GM19025 (cell line): ENCODE measurements at regions not wholly inside any gene's neighbourhood (a gene's known extent, or its start where the extent isn't known, plus 50 kb on each side); places are given as distances from the start of the nearest gene placed in this dataset.

Experiments used
- ATAC-seq: cut with Tn5 transposase; IDR thresholded peaks from one replicate; pipeline ENCODE4 v1.9.1; 2021; ENCODE audit warnings: mild to moderate bottlenecking, low read depth, moderate library complexity; ENCODE audit not compliant: unreplicated experiment

DNA sequence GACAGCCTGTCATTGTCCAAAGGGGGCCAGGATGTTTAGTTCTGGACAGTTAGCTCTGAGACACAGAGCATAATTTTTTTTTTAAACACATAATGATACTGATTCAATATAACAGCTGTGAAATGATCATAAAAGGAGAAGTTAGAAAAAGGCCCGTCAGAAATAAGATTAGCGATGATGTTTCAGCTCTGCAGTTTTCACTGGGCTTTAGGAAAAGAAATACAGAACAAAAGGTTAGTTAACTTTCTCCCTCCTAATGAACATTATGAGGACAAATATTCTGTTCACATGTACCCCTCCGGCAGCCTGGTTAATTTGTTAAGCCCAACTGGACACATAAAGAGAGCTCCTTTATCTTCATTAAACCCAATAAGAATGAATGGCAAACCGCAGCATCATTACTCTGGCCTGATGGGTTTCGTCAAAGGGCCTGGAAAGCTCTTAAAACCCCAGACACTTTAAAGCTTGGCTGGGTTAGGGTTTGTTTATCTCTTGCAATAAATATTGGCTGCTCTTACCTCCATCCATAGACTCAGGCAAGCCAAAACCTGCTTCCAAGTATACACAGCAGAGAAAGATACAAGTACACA lies 394.6 kb downstream of the KIF16B start:
- no peak for ATAC-seq

DNA sequence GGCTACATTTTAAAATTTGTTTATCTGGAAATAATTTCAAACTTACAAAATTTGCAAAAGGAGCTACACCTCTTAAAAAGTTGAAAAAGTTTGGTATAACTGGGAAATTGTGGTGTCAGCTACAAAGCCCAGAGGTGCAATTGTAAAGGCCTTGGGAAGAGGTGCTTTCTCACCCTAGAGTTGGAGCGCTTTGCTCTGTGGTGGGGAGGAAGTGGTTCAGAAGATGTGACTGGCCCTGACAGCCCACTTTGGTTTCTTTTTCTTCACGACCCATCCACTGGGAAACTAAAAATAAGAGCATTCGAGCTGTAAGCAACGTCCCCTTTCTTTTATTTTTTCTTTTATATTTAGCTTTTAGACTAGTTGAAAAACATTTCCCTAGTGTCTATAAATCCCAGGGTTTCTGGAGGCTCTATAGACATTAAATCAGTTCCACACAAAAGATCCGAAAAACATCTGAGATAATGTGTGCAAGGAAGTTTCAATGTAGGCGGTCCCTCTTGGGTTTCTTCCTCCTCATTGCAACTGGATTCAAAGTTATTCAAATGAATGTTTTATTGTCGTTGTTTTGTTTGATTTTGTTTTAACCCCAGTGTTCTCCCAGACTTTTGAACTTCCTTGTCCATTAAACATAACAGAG lies 397.8 kb downstream of the KIF16B start:
- ATAC-seq = peak; percentile 58

DNA sequence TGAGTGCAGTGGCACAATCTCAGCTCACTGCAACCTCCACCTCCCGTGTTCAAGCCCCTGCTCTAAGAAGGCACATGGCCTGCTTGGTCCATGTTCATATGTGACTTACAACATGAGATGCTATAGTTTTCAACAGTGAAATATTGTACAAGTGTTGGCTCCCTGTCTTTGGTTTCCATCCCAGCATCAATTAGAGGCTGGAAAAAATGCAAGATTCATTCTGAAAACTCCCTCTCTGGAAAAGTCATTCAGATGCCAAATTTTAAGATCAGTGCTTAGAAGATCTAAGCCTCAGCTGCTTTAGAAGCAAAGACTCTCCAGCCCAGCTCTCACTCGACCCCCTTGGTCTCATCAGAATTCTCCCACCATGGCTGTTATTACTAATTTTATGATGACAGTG lies 398.9 kb downstream of the KIF16B start:
- ATAC-seq = no peak

DNA sequence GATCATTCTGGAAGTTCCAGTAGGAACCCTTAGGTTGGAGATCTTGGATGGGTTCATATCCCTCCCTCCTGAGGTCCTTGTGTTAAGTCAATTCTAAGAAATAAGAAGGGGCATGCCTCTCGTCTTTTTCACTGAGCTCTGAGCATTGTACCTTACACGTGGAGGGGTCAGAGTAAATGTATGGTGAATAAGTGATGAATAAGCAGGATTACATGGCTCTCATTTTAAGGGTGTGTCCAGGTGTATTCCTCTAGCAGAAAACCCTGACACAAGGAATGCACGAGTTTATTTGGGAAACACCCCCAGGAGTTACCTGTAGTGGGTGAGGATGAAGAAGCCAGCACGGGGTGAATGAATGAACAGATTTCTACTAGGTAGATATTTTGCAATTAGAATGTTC lies 400.2 kb downstream of the KIF16B start:
- ATAC-seq = no peak

DNA sequence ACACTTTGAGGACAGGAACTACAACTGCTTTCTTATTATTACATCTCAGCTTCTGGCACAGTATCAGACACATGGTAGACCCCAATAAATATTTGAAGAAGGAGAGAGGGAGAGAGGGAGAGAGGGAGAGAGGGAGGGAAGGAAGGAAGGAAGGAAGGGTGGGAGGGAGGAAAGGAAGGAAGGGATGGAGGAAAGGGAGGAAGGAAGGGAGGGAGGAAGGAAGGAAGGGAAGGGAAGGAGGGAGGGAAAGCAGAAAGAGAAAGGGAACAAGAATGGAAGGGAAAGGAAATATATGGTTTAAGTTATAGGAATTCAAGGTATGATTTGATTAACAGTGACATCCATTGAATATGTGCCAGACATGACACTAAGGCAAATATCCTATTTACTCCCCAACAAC lies 402.1 kb downstream of the KIF16B start:
- ATAC-seq = no peak

DNA sequence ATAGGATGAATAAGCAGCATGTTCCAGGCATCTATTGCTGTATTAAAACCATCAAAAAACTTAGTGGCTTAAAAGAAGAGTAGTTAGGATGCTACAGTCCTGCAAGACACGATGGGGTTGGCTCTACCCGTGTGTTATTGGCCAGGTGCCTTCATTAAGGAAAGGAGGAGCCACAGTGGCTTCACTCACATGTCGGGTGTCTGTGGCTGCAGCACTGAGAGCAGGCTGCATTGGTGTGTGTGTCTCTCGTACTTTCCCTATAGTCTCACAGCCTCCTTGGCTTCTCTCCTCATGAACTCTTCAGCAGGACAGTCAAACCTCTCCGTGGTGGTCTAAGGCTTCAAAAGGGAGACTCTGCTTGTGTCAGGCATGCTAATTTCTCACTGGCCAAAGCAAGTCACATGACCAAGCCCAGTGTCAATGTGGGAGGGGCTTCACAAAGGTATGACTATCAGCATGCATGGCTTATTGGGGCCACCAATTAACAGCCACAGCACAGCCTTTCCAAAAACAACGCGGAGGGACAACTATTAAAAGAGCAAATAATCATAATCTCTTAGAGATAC lies 402.8 kb downstream of the KIF16B start:
- no peak for ATAC-seq

DNA sequence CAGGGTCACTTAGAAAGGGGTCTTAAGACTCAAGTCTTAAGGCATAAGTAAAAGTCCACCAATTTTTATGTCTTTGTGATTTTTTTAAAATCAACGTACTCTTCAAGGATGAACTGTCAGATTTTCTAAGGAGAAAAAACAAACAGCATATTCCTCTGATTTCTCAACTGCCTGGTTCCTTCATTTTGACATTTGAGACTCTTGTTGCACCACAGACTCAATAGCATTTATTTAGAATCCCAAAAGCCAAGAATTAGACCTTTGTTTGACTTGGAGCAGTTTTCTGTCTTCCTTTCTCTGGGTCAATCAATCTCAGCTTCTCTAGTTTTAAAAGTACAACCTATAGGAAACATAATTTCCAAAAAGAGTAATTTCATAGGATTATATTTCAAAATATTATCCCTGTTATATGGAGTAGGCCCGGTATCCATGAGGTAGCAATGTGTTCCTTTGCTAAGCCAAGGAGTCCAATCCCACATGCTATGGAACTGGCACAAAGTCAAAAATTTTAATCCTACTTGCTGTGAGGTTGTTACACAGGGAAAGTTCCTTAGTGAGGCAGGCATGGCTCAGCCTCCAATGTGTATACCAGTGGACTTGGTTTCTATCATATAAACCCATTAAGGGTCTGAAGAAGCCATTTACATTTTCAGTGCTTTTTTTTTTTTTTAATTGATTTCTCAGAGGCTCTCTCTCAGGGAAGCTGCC lies 405.7 kb downstream of the KIF16B start:
- ATAC-seq = no peak

DNA sequence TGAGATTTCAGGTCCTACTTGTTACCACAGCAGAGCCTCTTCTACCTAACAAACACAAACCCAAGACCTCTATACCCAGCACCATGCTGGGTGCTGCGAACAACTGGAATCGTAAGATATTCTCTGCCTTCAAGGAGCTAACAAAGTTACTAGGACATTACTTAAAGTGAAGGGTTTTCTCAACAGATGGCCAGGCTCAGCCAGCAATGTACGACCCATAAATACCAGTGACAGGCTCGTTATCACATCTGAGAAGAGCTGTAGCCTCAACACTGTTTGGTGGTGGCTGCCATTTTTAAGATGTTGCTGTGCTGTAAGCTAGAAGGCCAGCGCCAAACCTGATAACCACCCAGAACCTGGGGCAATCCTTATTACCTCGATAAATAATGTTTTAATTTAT lies 406.5 kb downstream of the KIF16B start:
- ATAC-seq = no peak

DNA sequence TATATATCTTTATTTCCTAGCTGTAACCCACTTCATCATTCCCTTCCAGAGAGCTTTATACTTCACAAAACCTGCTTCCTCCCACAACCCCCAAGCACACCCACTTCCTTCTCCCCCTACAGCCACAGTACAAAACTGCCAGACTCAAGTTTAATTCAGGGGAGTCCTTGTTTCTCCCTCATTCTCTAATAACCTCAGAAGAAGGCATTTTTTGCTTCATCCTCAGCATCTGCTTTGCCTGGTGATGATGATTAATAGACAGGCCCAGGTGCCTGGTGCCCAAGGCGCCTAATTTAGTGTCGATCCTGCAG lies 414.3 kb downstream of the KIF16B start:
- ATAC-seq = peak; percentile 34

DNA sequence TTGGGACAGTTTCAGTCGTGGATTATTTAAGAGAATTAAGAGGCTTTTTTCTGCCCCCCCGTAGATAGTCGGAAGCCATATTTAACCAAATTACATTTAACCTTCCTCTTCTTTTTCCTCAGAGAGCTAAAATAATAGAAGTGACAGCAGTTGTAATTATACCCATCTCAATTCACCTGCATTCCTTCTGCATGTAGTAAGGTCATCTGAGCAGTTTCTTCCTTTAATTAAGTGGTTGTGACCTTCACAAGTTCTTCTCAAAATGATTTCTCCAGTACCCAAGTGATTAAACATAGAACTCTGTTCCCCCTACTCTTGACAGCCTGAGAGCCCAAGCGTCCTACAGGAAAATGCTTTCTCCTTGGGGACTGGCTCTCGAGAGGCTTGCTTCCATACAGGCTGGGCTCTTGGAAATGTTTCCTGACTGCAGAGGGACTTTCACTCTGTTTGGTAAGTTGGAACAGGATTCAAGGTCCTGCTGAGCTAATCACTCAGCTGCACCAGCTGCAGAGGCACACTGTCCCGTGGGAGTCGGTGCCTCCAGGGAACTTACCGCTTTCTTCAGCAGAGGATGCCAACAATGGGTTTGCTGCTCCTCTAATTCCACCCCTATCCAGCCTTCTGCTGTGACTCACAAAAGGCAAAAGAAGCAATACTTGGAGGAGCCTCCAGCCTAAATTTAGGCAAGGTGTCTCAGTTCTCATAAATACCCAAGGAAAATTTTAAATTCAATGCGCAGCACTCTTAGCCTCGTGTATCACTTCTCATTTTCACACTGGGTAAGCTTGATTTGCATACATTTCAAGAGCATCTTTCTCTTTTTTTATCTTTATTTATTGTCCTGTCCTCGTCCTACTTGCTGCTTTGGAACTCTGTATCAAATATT lies 414.9 kb downstream of the KIF16B start:
- ATAC-seq = peak; percentile 75

DNA sequence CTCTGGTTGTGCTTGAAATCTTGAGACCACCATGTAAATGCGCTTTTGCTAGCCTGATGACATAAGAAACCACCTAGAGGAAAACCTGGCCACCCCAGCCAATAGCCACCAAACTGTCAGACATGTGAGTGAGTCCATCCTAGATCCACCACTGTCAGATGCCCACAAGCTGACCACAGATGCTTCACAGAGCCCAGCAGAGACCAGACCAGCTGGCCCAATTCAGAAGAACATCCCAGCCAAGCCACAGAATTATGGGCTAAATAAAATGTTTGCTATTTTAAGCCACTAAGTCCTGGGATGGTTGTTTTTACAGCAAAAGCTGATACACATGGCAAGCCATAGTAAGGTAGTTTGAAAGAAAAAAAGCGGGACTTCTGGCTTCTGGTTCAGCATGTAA lies 425.3 kb downstream of the KIF16B start:
- ATAC-seq = no peak

DNA sequence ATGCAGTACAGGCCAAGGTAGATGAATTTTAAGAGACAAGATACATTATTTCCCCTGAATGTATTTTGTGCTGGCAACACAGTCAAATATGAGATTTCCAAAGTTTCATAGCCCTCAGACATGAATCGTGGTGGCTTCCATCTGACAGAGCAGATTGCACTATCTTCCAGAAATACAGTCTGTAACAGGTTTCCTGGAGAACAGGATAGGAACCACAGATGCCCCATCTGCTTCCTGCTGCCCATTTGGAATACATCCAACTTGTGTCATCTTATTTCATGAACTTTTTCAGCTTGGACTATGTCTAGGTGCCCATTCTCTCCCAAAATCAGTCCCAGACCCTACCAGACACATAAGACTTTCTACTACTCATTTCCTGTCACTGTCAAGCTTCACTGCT lies 426.0 kb downstream of the KIF16B start:
- no peak for ATAC-seq

DNA sequence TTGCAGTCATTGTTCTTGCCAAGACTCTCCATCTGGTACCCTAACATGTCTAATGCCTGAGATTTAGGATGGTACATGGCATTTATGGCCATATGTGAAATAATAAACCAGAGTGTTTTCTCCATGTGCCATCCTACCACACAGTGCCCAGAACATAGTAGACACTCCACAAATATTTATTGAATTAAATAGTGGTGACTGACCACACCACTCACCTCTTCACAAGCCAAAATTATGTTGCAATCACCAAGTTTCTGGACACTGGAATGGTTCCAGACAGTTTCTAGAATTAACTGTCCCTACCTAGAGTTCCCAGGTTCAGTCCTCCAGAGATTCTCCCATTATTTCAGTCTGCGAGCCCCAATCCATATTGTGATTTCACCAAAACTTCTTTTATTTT lies 427.3 kb downstream of the KIF16B start:
- ATAC-seq = no peak

DNA sequence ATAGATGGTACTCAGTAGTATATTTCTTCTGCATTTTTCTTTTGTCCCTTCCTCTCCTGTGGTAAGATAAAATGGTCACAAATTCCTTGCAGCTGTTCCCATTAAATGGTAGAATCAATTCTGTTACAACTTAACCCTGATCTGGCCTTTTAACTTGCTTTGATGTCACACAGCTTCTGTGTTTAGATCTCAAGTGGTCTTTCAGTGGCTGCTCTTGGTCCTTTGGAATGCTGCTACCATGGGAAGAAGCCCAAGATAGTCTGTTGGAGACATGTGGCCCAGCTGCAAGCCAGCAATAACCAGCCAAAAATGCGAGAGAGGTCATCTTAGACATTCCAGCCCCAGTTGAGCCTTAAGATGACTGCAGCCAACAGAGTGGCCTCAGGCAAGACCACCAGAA lies 429.7 kb downstream of the KIF16B start:
- ATAC-seq = no peak

DNA sequence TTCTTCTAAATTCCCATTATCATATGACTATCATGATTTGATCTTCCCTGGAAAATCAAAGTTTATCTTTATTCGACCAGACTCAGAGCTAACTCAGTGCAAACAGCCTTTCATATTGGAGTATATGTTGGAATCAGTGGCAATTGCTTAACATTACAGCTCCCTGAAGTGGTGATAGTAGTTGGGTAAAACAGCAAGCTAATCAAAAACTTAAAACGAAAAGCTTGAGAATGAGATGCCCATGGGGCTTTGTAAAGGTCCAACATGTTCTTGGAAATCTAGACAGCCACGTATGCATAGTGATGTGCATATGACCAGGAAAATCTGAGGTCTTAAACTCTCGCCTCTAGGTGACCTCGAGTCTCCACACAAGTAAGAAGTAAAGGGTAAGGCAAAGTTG lies 437.6 kb downstream of the KIF16B start:
- no peak for ATAC-seq

DNA sequence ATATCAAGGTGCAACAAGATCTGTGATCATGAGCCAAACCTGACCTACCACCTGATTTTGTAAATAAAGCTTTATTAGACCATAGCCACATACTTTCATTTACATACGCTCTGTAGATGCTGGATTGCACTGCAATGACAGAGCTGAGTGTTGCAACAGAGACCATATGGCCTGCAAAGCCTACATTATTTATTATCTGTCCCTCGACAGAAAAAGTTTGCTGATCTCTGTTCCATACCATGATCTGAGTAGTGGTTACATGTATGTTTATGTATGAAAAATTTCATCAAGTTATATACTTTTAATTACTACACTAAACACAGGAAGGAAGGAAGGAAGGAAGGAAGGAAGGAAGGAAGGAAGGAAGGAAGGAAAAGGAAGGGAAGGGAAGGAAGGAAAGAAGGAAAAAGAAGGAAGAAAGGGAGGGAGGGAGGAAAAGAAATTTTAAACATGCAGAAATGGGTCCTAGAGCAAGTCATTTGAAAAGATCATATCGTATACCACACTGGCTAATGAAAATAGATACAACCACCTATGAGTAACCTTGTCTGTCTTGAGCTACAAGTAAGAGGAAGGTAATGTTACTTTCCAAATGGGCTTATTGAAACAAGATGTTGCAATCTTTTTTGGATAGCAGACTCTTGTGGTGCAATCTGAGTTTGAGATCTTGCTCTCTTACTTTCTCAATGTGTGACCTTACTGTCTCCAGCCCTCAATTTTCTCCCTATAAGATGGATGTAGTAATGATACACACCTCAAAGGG lies 441.0 kb downstream of the KIF16B start:
- ATAC-seq = no peak

DNA sequence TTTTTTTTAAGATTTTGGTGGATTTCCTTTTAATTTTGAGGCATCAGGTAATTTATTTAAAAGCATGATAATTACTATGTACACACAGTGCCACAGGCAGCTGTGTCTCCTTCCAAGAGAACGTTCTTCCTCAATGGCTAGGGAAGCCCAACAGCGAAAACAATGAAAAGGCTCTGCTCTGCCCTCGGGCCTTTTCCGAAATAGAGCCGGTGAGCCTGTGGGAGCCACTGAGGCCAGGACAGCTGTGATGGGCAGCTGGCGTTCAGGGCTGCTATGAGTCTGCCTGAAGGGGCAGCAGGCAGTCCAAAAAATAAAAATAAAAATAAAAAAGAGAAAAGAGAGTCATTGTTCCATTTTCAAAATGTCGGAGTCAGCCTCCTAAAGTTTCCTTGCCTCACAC lies 443.8 kb downstream of the KIF16B start:
- ATAC-seq = no peak

DNA sequence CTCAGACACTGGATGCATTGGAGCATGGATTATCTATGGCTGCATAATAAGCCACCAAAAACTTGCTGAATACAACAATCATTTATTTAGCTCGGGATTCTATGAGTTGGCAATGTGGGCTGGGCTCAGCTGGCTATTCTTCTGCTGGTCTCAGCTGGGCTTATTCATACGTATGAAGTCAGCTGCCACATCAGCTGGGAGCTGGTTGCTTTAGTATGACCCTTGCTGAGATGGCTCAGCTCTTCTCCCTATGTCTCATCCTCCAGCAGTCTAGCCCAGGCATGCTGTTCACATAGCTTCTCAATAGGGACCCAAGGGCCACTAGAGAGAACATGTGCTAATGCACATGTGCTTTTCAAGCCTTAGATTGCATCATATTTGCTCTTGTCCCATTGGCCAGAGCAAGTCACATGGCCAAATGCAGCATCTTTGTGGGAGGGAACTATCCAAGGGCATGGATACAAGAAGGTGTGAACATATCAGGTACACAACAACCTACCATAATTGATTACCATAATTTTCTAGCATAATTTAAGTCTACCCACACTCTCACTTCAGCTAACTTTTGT lies 444.6 kb downstream of the KIF16B start:
- ATAC-seq = no peak

DNA sequence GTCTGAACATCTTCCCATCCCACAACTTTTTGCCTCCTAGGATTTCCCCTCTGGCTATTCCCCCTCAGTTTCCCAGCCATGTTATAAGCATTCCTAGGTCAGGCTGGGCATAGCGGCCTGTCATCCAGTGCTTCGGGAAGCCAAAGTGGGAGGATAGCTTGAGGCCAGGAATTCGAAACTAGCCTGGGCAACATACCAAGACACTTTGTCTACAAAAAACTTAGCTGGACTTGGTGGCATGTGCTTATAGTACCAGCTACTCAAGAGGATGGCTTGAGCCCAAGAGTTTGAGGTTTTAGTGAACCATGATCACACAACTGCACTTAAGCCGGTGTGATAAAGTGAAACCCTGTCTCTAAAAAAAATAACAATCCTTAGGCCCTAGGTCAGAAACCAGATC lies 447.4 kb downstream of the KIF16B start:
- no peak for ATAC-seq
